K562 (cell line): ENCODE measurements at regions not wholly inside any gene's neighbourhood (a gene's known extent, or its start where the extent isn't known, plus 50 kb on each side); places are given as distances from the start of the nearest gene placed in this dataset.

Experiments
- ATAC-seq: fragments of 200-7000 bp; cut with Tn5 transposase; 3 replicates; pipeline ENCODE4 v1.9.1; 2020; ENCODE audit warnings: moderate library complexity
- BruUV-seq: library from RNA; stranded (reverse); fragments of 400-500 nt; replicated peaks from 2 replicates; lab custom pipeline; 2021; lab: Mats Ljungman, UMichigan
- CTCF ChIA-PET: fragments of 300-600 bp; formaldehyde crosslinking; extraction: SDS; loops from one replicate; lab custom pipeline; 2021; ENCODE audit warnings: low intra/inter-chr PET ratio; lab: Yijun Ruan, JAX
- POLR2A ChIA-PET: fragments of 300-600, 350-650 bp; sonication (Branson Sonifier 250); formaldehyde crosslinking; extraction: SDS; loops from one replicate; lab custom pipeline; 2021; ENCODE audit warnings: antibody characterized with exemption, inconsistent platforms; lab: Yijun Ruan, JAX
- DNase-seq, 4 experiments: peaks; one replicate each; pipeline versions ENCODE4 v3.0.0 to v3.0.0-alpha.2; 2011 to 2018; ENCODE audit warnings: low spot score in 3 of 4, mixed read lengths in 3 of 4; ENCODE audit errors: extremely low read depth in 1 of 4
- FAIRE-seq: peaks from 2 replicates; lab custom pipeline; 2011; peaks lifted over from hg19 to GRCh38; lab: Jason Lieb, UNC
- H2AFZ ChIP-seq: 2 replicates; pipeline ENCODE4 v1.6.0; 2011; ENCODE audit warnings: low read depth, low read length, control low read depth, inconsistent platforms
- H3K27ac ChIP-seq: fragments of 200-600 bp; 3 replicates; pipeline ENCODE4 v1.8.0; 2011; ENCODE audit warnings: low read depth, mild to moderate bottlenecking, control low read depth, inconsistent platforms, low read length, moderate library complexity, mixed read lengths; ENCODE audit errors: extremely low read depth
- H3K27me3 ChIP-seq, 2 experiments: fragments of 300-600 bp in 1 of 2; 2 replicates in 1 of 2; 3 replicates in 1 of 2; pipeline versions ENCODE4 v1.6.0 to v1.8.0; 2011; ENCODE audit warnings: inconsistent platforms in 2 of 2, low read length in 2 of 2, mild to moderate bottlenecking in 1 of 2, mixed read lengths in 1 of 2, moderate library complexity in 1 of 2; ENCODE audit not compliant: control insufficient read depth in 2 of 2, insufficient read depth in 2 of 2
- H3K36me3 ChIP-seq: fragments of 300-600 bp; 3 replicates; pipeline ENCODE4 v1.8.0; 2011; ENCODE audit warnings: mild to moderate bottlenecking, low read length, inconsistent platforms; ENCODE audit not compliant: control insufficient read depth, insufficient read depth
- H3K4me1 ChIP-seq, 2 experiments: fragments of 200-600 bp in 1 of 2; replicated peaks in 1 of 2; 2 replicates in 1 of 2; 3 replicates in 1 of 2; pipeline versions ENCODE4 v1.5.1 to v1.8.0; 2011; ENCODE audit warnings: inconsistent platforms in 2 of 2, low read length in 2 of 2, mild to moderate bottlenecking in 1 of 2, mixed read lengths in 1 of 2, moderate library complexity in 1 of 2; ENCODE audit not compliant: control insufficient read depth in 2 of 2, insufficient read depth in 2 of 2
- H3K4me2 ChIP-seq: 2 replicates; pipeline ENCODE4 v1.6.1; 2011; ENCODE audit warnings: low read length, control low read depth, inconsistent platforms, mixed read lengths; ENCODE audit not compliant: insufficient read depth
- H3K4me3 ChIP-seq: fragments of 200-600 bp; sonication (generic), shearing (Covaris generic); 2 replicates; pipeline ENCODE4 v1.5.1; 2016; ENCODE audit warnings: control low read depth, inconsistent platforms
- H3K79me2 ChIP-seq: fragments of 200-600 bp; 3 replicates; pipeline ENCODE4 v1.8.0; 2011; ENCODE audit warnings: low read length, inconsistent platforms; ENCODE audit not compliant: control insufficient read depth, insufficient read depth
- H3K9ac ChIP-seq, 2 experiments: 2 replicates each; pipeline versions ENCODE4 v1.6.0 to v1.6.1; 2011; ENCODE audit warnings: low read depth in 2 of 2, low read length in 2 of 2, control low read depth in 1 of 2, inconsistent platforms in 1 of 2, mild to moderate bottlenecking in 1 of 2, mixed read lengths in 1 of 2; ENCODE audit not compliant: insufficient read depth in 1 of 2
- H3K9me1 ChIP-seq: one replicate; pipeline ENCODE4 v1.6.0; 2011; ENCODE audit warnings: inconsistent platforms, mild to moderate bottlenecking, low read length, moderate library complexity; ENCODE audit not compliant: control insufficient read depth, insufficient read depth
- H3K9me3 ChIP-seq: replicated peaks from 2 replicates; pipeline ENCODE4 v1.5.1; 2011; ENCODE audit warnings: low read depth, low read length, inconsistent platforms; ENCODE audit not compliant: control insufficient read depth, insufficient read depth
- H4K20me1 ChIP-seq: replicated peaks from 2 replicates; pipeline ENCODE4 v1.6.1; 2011; ENCODE audit warnings: low read length, inconsistent platforms, mixed read lengths; ENCODE audit not compliant: control insufficient read depth, insufficient read depth
- CBX1 ChIP-seq: sonication (generic); IDR thresholded peaks from 2 replicates; pipeline ENCODE4 v1.6.1; 2016; ENCODE audit warnings: antibody characterized with exemption, low read depth, mild to moderate bottlenecking
- FOXK2 ChIP-seq, 2 experiments: fragments of 450-650 bp; IDR thresholded peaks in 1 of 2; conservative IDR thresholded peaks in 1 of 2; 2 replicates each; pipeline ENCODE4 v1.6.1; 2016; ENCODE audit warnings: low read depth in 2 of 2, mild to moderate bottlenecking in 1 of 2
- KDM2B ChIP-seq: fragments of 250-450 bp; sonication (Bioruptor Pico); IDR thresholded peaks from 2 replicates; pipeline ENCODE4 v1.8.0; 2021; ENCODE audit warnings: mild to moderate bottlenecking, moderate library complexity
- SAFB2 ChIP-seq: fragments of 200-400 bp; formaldehyde crosslinking; IDR thresholded peaks from 2 replicates; pipeline ENCODE4 v1.6.1; 2018; ENCODE audit warnings: borderline replicate concordance, low read length, low read depth, moderate library complexity; ENCODE audit not compliant: severe bottlenecking
- SIN3A ChIP-seq, 2 experiments: fragments of 150-350 bp in 1 of 2; IDR thresholded peaks; 2 replicates each; pipeline ENCODE4 v1.6.1; 2011 to 2016; ENCODE audit warnings: borderline replicate concordance in 2 of 2, low read depth in 2 of 2, low read length in 2 of 2, mild to moderate bottlenecking in 2 of 2, moderate library complexity in 2 of 2; ENCODE audit not compliant: control insufficient read depth in 1 of 2
- XRCC4 ChIP-seq: IDR thresholded peaks from one replicate; pipeline ENCODE4 v1.6.1; 2011; ENCODE audit not compliant: insufficient read depth, insufficient read length; ENCODE audit errors: extremely low read depth
- ZNF133 ChIP-seq: fragments of 250-450 bp; sonication (Bioruptor Pico); IDR thresholded peaks from 2 replicates; pipeline ENCODE4 v1.4.0; 2020; ENCODE audit warnings: mild to moderate bottlenecking
- ZNF239 ChIP-seq: fragments of 250-450 bp; sonication (Bioruptor Pico); IDR thresholded peaks from 2 replicates; pipeline ENCODE4 v1.4.0; 2020; ENCODE audit warnings: mild to moderate bottlenecking
- WGBS: fragments of 100-300 bp; shearing (Covaris generic); methylation state at CpG from one replicate; pipeline ENCODE4 v1.1.6; 2016; ENCODE audit warnings: low coverage, mixed read lengths; ENCODE audit not compliant: insufficient coverage; ENCODE audit errors: missing lambda C conversion rate; 5-methylcytosine and 5-hydroxymethylcytosine counted together
- in situ Hi-C: fragments of 300-500 bp; cut with MboI; formaldehyde crosslinking; loops from 4 replicates; pipeline ENCODE4 v1.15.0; 2018; ENCODE audit warnings: inconsistent platforms, mixed read lengths
- intact Hi-C: fragments of 100-400 bp; cut with micrococcal nuclease; formaldehyde crosslinking; loops from 2 replicates; pipeline ENCODE4 v1.14.2; 2022
- TF ChIP-seq, protein P1 (sequence below): fragments of 250-450 bp; sonication (Bioruptor Pico); IDR thresholded peaks from 2 replicates; pipeline ENCODE4 v1.4.0; 2020; ENCODE audit warnings: mild to moderate bottlenecking, moderate library complexity
- TF ChIP-seq, protein P2 (sequence below): fragments of 450-650 bp; formaldehyde crosslinking; conservative IDR thresholded peaks from 2 replicates; pipeline ENCODE4 v1.4.0; 2022; ENCODE audit warnings: mild to moderate bottlenecking, missing genetic modification characterization
- TF ChIP-seq, protein P3 (sequence below): fragments of 250-450 bp; sonication (Bioruptor Pico); IDR thresholded peaks from 2 replicates; pipeline ENCODE4 v1.4.0; 2020; ENCODE audit warnings: borderline replicate concordance
- TF ChIP-seq, protein P4 (sequence below): sonication (generic); formaldehyde crosslinking; IDR thresholded peaks from 2 replicates; pipeline ENCODE4 v1.8.0; 2022; ENCODE audit warnings: mild to moderate bottlenecking, missing genetic modification reagents

DNA sequence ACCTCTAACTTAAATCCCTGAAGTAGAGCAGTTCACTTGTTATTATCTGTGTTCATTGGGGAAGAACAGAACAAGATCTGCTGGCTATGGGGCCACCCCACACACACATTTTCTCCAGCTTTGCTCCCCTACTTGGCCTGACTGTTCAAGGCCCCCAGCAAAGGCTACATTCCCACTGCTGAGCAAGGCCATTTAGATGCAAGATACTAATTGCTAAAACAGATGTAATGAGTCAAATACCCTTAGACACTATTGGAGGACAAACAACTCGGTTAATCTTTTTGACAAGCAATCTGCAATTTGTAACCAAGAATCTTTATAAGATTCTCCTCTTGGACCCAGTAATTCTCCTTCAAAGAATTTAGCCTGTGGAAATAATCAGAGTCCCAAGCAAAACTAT, 67.7 kb downstream of the NAV1 start:
- in situ Hi-C loops, result no loop called here
- TF ChIP-seq ZNF239 (CRISPR knock-in tag), result no peak
- TF ChIP-seq ZNF133 (CRISPR knock-in tag), result no peak
- TF ChIP-seq, protein P1, sequence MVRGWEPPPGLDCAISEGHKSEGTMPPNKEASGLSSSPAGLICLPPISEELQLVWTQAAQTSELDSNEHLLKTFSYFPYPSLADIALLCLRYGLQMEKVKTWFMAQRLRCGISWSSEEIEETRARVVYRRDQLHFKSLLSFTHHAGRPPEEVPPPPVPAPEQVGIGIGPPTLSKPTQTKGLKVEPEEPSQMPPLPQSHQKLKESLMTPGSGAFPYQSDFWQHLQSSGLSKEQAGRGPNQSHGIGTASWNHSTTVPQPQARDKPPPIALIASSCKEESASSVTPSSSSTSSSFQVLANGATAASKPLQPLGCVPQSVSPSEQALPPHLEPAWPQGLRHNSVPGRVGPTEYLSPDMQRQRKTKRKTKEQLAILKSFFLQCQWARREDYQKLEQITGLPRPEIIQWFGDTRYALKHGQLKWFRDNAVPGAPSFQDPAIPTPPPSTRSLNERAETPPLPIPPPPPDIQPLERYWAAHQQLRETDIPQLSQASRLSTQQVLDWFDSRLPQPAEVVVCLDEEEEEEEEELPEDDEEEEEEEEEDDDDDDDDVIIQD (CRISPR knock-in tag), result no peak
- no peak for TF ChIP-seq SIN3A (IDR thresholded peaks at IDR 0.05; ENCODE audit: borderline replicate concordance in 2 of 2, control insufficient read depth in 1 of 2, low read depth in 2 of 2, low read length in 2 of 2)
- TF ChIP-seq, protein P2, sequence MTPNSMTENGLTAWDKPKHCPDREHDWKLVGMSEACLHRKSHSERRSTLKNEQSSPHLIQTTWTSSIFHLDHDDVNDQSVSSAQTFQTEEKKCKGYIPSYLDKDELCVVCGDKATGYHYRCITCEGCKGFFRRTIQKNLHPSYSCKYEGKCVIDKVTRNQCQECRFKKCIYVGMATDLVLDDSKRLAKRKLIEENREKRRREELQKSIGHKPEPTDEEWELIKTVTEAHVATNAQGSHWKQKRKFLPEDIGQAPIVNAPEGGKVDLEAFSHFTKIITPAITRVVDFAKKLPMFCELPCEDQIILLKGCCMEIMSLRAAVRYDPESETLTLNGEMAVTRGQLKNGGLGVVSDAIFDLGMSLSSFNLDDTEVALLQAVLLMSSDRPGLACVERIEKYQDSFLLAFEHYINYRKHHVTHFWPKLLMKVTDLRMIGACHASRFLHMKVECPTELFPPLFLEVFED (CRISPR knock-in tag), result no peak
- no peak for TF ChIP-seq FOXK2 (conservative IDR thresholded peaks at IDR 0.05 in 1 of 2, IDR thresholded peaks at IDR 0.05 in 1 of 2; ENCODE audit: low read depth in 2 of 2)
- TF ChIP-seq, protein P3, sequence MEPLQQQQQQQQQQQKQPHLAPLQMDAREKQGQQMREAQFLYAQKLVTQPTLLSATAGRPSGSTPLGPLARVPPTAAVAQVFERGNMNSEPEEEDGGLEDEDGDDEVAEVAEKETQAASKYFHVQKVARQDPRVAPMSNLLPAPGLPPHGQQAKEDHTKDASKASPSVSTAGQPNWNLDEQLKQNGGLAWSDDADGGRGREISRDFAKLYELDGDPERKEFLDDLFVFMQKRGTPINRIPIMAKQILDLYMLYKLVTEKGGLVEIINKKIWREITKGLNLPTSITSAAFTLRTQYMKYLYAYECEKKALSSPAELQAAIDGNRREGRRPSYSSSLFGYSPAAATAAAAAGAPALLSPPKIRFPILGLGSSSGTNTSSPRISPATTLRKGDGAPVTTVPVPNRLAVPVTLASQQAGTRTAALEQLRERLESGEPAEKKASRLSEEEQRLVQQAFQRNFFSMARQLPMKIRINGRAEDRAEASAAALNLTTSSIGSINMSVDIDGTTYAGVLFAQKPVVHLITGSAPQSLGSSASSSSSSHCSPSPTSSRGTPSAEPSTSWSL (CRISPR knock-in tag), result no peak
- no peak for TF ChIP-seq CBX1
- TF ChIP-seq SAFB2, result no peak
- no peak for TF ChIP-seq XRCC4
- TF ChIP-seq, protein P4, sequence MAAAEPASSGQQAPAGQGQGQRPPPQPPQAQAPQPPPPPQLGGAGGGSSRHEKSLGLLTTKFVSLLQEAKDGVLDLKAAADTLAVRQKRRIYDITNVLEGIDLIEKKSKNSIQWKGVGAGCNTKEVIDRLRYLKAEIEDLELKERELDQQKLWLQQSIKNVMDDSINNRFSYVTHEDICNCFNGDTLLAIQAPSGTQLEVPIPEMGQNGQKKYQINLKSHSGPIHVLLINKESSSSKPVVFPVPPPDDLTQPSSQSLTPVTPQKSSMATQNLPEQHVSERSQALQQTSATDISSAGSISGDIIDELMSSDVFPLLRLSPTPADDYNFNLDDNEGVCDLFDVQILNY (CRISPR knock-in tag), result no peak
- TF ChIP-seq KDM2B (CRISPR knock-in tag), result no peak
- no peak overlapping the region for H2AFZ ChIP-seq
- 20% methylated on average over 1 of the region's 1 CpG for WGBS
- ChIA-PET POLR2A (no interaction called here), CTCF (no interaction called here)
- H3K9me1 ChIP-seq, result no peaks in the 10 kb centered on the region
- no peaks in the 10 kb centered on the region for H3K9me3 ChIP-seq
- no peak for FAIRE-seq
- intact Hi-C loops, result no loop called here
- DNase-seq, result no peak
- H3K27ac ChIP-seq, result no peak overlapping the region
- H3K4me1 ChIP-seq, result peaks cover 7 to 12% of the 10 kb centered on the region in 2 experiments
- H4K20me1 ChIP-seq, result no peaks in the 10 kb centered on the region
- ATAC-seq, result no peak
- no peak overlapping the region for H3K9ac ChIP-seq
- no peaks in the 10 kb centered on the region for H3K36me3 ChIP-seq
- no peak overlapping the region for H3K4me2 ChIP-seq
- no peaks in the 10 kb centered on the region for H3K79me2 ChIP-seq
- BruUV-seq, result no TSS peak
- H3K4me3 ChIP-seq, result no peak overlapping the region
- H3K27me3 ChIP-seq, result no peaks in the 10 kb centered on the region; a peak in 1 of 5 replicates
